Retinal pigment epithelial cell (primary cell): ENCODE measurements at regions not wholly inside any gene's neighbourhood (a gene's known extent, or its start where the extent isn't known, plus 50 kb on each side); places are given as distances from the start of the nearest gene placed in this dataset.

ENCODE experiments used
- DNase-seq: peaks from one replicate; pipeline ENCODE4 v3.0.0-alpha.2; 2010; ENCODE audit warnings: low read depth
- H3K4me3 ChIP-seq: 2 replicates; pipeline ENCODE4 v1.5.1; 2011; ENCODE audit warnings: mild to moderate bottlenecking, low read length, control low read depth, moderate library complexity
- TF ChIP-seq, protein P1 (sequence below): conservative IDR thresholded peaks from 2 replicates; pipeline ENCODE4 v1.5.1; 2011; ENCODE audit warnings: low read depth, low read length, control low read depth, inconsistent platforms

DNA sequence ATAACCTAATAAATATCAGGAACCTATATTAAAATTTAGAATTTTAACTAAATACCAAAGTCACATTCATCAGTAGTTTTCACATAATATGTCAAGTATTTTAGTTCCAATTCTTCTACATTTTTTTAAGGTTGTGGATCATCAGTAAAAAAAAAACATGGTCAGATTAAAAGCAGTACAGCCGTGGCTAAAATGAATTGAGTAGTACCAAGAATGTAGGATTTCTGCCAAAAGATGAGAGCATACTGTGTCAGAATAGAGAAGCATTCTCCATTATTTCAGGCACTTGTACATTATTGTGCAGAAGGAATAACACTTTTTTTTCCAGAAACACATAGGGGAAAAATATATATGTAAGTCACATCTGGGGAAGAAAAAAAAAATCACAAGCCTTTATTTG lies 1176.1 kb downstream of the CDH11 start:
- TF ChIP-seq, protein P1, sequence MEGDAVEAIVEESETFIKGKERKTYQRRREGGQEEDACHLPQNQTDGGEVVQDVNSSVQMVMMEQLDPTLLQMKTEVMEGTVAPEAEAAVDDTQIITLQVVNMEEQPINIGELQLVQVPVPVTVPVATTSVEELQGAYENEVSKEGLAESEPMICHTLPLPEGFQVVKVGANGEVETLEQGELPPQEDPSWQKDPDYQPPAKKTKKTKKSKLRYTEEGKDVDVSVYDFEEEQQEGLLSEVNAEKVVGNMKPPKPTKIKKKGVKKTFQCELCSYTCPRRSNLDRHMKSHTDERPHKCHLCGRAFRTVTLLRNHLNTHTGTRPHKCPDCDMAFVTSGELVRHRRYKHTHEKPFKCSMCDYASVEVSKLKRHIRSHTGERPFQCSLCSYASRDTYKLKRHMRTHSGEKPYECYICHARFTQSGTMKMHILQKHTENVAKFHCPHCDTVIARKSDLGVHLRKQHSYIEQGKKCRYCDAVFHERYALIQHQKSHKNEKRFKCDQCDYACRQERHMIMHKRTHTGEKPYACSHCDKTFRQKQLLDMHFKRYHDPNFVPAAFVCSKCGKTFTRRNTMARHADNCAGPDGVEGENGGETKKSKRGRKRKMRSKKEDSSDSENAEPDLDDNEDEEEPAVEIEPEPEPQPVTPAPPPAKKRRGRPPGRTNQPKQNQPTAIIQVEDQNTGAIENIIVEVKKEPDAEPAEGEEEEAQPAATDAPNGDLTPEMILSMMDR: no peak
- H3K4me3 ChIP-seq: no peak overlapping the region
- DNase-seq: no peak

DNA sequence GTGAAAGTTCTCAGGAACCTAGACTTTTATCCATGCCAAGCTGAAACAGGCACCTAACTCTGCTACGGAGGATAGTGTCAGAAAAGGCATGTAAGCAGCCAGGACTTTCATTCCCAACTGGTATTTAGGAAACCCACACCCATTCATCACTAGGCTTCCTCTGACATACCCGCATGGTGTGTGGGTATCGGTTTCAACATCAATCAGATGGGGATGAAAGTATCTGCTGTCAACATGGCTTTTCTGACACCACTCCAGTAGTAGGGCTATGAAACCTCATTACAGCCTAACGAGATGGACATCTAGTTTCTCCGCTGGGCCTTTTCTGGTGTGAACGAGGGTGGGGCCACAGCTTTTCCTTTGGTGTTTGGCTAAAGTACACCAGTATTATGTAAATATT lies 1178.3 kb downstream of the CDH11 start:
- no peak for DNase-seq

DNA sequence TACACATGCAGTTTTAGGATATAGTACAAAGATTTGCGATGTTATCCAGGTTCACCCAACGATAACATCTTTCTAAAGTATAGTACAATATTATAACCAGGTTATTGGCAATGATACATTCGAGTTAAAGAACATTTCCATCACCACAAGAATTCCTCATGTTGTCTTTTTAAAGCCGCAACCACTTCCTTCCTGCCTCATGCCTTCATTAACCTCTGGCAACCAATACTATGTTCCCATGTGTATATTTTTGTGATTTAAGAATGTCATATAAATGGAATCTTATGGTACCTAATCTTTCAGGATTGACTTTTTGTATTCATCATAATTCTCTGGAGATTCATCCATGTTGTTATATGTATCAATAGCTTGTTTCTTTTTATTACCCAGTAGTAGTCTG lies 1183.2 kb downstream of the CDH11 start:
- H3K4me3 ChIP-seq: no peak overlapping the region
- no peak for DNase-seq
- TF ChIP-seq, protein P1: no peak

More for the DNA sequence above, 1178.3 kb downstream of the CDH11 start:
- TF ChIP-seq, protein P1: no peak
- no peak overlapping the region for H3K4me3 ChIP-seq

DNA sequence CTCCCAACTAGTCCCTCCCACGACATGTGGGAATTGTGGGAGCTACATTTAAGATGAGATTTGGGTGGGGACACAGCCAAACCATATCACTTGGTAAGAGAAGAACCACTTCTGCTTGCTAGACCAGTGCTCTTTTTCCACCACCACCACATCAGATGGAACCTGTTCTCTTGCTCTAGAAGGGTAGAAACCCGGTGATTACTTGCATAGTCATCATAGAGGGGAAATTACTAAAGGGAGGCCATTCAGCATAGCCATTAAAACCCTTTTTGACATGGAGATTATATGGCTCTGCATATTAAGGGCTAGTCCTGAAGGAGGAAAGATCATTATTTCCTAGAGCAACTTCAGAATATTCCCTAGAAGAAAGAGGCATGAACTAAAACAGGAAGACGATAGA lies 1188.0 kb downstream of the CDH11 start:
- no peak for DNase-seq
- TF ChIP-seq, protein P1: no peak
- no peak overlapping the region for H3K4me3 ChIP-seq

DNA sequence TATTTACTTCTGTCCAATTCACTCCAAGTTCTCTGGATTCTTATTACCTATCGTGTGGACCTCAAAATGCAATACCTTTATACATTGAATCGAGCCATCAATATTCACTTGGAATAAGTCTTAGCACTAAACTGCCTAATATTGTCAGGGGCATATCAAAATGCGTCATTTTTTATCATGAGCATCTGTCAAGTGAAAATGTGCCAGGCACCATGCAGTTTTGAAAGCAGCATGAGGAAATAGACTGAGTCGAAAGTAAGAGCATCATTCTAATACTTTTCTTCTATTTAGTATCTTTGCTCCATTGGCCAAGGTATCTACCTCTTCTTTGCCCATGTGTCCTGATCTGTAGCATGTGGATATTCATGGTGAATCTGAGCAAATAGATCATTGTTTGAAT lies 1193.4 kb downstream of the CDH11 start:
- no peak for DNase-seq
- TF ChIP-seq, protein P1: no peak
- no peak overlapping the region for H3K4me3 ChIP-seq

DNA sequence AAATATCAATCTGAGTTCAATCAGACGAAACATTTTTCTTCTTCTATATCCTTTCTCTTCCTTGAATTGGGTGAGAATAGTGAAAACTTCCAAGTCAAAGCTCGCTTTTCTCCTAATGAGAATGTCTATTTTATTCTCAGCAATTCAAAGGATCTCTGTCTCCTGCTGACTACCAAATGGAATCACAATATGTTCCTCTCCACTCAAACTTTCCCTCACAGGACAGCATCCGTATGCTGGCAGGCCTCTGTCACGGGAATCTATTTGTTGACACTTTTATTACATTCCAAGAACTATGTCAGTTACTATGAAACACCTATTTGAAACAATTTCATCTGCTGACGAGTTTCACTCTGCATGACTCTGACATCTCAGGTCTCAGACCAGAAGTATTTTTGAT lies 1196.6 kb downstream of the CDH11 start:
- no peak overlapping the region for H3K4me3 ChIP-seq
- TF ChIP-seq, protein P1: no peak
- DNase-seq: no peak

DNA sequence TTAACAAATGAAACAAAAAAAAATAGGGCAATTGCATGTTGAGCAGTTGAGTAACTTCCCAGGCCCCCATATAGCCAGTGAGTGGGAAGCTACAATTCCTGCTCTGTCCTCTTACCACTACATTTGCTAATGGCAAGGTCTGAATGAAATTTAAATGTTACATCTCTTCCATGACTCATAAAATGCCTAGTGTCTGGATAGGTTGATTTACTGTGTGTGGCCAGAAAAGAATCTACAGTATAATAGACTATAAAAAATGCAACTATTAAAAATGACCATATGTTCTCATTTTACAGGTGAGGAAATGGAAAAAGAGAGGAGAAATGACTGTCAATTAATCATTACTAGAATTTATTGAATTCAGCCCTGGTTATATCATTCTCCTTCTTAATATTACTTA lies 1199.3 kb downstream of the CDH11 start:
- DNase-seq: no peak
- TF ChIP-seq, protein P1: no peak
- H3K4me3 ChIP-seq: no peak overlapping the region
